ENCODE measurements at regions not wholly inside any gene's neighbourhood (a gene's known extent, or its start where the extent isn't known, plus 50 kb on each side); places are given as distances from the start of the nearest gene placed in this dataset.

DNA sequence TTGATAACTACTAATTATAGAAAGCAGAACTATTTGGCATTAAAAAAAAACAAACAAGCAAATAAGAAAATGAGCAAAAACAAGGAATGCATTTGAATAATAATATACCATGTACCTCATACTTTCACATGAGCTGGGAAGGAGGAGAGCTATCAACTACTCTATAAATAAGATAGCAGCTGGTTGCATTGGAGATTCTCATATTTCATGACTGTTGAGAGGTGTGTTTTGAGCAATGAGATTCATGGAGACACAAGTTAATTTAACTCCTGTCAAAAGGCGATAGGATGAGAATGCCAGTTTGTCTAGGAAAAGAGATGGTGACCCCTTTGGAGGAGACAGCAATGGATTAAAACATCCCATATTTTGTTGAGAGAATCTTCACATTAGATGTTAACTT is 348.8 kb upstream of the SPTLC3 start:
- DNase-seq (ENCODE audit: low spot score), result no peak

DNA sequence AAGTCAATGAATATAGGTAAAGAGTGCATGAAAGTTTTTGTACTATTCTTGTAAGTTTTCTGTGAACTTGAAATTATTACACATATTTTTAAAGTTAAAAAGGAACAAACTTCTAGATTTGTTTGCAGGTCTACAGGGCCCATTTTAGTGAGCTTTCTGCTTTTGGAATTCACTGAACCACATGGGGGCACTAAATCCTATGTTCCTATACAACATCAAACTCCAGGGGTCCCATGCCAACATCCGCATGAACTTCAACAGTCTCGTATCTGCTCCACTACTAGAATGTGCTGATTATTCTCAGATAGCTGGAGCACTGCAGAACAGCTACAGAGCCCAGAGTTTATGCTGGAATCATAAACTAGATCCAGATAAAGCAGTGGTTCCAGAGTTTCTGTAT is 347.9 kb upstream of the SPTLC3 start:
- DNase-seq (ENCODE audit: low spot score), result no peak

DNA sequence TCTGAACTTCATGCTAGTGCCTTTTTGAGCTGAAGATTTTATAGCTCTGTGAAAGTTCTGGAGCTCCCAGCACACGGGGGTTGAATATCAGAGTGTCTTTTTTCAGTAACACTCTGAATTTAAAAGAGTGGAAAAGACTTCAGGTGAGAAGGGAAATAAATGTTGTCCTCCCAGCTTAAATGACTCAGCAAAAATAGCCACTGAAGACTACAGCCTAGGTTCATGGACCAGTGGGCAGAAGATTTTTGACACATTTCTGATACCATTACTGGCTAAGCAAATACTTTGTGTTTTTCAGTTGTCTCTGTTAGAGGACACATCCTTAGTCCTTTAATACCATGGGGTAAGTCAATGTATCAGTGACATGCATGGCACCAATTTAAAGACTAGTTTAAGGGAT is 338.5 kb upstream of the SPTLC3 start:
- no peak for DNase-seq (ENCODE audit: low spot score)

GRCh38 chr20:12673352-12673751 is 335.4 kb upstream of the SPTLC3 start:
- DNase-seq (ENCODE audit: low spot score), result no peak

GRCh38 chr20:12677925-12678324 is 330.8 kb upstream of the SPTLC3 start:
- no peak for DNase-seq (ENCODE audit: low spot score)

DNA sequence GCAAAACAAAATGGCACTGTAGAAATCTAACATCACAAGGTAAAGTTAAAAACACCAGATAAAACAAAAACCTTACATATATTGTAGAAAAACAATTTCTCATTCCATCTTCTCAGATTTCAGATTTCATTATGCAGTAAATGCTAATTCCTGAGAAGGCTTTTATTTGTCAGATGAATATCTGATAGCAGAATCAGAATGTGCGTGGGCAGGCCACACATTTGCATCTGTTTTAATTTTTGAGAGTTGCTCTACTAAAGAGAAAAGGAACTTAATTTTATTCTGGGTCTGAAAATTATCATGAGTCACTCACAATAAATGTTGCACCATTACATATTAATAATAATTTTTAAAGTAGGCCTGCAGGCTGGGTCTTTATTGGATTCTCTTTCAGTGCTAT is 329.3 kb upstream of the SPTLC3 start:
- no peak for DNase-seq (ENCODE audit: low spot score)

GRCh38 chr20:12682613-12683012 is 326.2 kb upstream of the SPTLC3 start:
- no peak for DNase-seq (ENCODE audit: low spot score)

DNA sequence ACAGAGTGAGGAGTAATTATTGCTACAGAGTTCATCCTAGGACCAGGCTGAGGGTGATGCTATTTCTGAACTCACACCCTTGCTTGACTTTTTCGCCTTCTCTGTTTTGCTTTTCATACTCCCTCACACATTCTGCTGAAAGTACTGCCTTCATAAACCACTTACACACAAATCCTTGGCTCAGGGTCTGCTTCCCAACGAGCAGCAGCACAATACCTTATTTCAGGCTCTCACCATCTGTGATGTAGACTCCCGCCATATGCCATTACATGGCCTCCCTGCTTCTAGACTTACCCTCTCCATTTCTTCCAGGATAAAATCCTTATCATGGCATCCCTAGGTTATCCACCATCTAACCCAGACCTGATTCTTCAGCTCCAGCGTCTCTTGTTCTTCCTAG is 321.3 kb upstream of the SPTLC3 start:
- DNase-seq (ENCODE audit: low spot score), result no peak

GRCh38 chr20:12695937-12696336 is 312.8 kb upstream of the SPTLC3 start:
- no peak for DNase-seq (ENCODE audit: low spot score)

GRCh38 chr20:12698817-12699216 is 310.0 kb upstream of the SPTLC3 start:
- DNase-seq (ENCODE audit: low spot score), result no peak

DNA sequence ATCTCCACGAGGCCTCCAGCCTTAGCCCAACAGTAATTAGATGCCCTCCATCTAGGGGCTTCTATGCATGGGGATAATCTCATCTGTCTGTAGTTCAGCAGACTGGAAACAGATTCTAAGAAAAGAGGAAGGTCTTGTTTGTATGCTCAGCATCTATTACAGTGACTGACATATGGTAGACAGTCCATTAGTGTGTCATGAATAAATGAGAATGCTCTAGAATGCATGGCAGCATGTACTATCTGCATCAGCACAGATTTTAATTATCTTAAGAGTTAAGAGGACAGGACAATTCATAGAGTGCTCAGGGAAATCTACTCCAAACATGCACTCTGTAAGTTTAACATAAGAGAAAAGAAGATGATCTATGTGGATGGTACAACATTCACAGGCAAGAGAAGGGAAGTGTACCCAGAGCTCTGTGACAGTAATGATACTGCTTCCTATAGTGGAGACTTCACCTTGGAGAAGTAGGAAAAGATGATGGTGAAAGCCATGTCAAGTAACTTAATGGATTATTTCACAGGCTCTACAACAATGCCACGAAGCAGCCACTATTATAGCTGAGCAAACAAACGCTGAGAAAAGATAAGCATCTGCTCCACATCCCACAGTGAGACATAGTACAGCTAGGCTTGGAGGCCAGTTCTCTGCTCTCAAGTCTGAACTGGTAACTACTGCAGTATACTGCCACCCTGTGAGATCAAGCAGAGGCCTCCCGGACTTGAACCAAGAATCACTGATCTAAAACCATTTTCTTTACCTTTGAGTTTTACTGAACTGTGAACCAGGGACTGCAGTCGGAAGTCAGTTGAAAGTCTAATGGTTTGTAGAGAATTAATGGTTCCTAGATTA is 309.2 kb upstream of the SPTLC3 start:
- DNase-seq (ENCODE audit: low spot score), result no peak

DNA sequence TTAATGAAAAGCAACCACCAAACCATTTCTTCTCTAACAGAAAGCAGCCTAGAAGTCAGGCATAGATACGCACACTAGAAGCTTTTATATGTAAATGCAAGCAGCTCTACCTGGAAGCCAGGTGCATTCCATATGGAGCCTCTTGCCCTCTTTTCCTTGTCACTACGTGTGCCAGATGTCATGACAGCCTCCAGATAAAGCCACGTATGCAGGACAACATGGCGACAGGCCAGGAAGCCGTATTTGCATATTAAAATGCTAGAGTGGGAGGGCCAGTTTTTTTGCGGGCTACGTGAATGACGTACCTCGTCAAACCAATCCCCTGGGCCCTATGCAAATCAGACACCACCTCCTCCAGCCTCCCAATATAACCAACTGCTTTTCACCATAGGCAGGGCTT is 308.1 kb upstream of the SPTLC3 start:
- DNase-seq (ENCODE audit: low spot score), result no peak

DNA sequence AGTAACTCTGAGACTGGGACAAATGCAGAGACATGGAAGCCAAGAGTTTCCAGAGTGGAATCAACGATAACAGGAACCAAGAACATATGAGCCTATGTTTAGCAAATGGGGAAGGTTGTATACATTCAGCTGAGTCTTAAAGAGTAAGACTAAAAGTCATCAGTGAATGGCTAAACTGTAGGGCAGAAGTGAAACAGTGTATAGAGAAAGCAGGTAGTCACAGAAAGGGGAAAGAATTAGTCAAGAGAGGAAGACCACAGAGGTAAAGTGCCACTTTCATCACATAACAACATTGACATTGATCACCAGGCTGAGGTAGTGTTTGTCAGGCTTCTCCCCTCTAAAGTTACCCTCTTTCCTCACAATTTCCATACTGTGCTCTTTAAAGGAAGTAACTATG is 306.5 kb upstream of the SPTLC3 start:
- no peak for DNase-seq (ENCODE audit: low spot score)

DNA sequence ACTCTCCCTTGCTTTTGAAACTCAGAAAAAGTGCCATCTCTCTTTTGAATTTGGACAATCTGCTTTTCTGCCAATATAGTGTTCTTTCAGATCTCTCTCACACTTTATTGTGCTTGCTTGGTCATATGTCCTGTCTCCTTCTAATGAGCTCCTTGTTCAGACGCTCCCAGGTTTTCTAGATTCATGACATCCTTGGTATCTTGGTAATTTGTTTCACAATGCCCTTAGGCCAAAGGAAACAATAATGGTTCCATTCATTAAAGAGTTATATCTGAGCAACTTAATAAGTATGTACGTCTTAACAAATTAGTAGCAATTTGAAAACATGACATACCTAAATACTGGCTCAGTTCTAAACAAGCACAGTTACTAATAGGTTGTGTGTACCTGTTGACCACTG is 293.4 kb upstream of the SPTLC3 start:
- no peak for DNase-seq (ENCODE audit: low spot score)

DNA sequence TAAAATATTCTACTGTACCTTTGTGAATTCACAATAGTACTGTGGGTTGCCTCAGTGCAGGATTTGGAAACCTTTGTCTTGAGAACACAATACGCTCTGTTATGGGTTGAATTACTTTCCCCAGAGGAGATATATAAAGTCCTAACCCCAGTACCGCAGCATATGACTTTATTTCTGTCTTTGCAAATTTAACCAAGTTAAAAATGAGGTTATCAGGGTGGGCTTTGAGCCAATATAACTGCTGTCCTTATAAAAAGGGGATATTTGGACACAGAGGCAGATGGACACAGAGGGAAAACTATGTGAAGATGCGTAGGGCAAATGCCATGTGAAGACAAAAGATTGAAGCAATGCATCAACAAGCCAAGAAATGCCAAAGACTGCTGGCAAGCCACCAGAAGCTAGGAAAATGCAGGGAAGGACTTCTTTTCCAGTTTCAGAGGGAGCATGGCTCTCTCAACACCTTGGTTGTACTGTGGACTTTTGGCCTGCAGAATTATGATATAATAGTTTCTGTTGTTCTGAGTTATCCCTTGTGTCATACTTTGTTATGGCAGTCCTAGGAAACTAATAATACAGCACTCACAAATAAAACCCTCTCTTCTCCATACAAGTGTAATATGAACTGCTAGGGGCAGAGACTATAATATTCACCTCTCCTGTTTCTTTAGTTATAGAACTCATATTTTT is 292.6 kb upstream of the SPTLC3 start:
- no peak for DNase-seq (ENCODE audit: low spot score)

GRCh38 chr20:12717061-12717460 is 291.7 kb upstream of the SPTLC3 start:
- DNase-seq (ENCODE audit: low spot score), result no peak

DNA sequence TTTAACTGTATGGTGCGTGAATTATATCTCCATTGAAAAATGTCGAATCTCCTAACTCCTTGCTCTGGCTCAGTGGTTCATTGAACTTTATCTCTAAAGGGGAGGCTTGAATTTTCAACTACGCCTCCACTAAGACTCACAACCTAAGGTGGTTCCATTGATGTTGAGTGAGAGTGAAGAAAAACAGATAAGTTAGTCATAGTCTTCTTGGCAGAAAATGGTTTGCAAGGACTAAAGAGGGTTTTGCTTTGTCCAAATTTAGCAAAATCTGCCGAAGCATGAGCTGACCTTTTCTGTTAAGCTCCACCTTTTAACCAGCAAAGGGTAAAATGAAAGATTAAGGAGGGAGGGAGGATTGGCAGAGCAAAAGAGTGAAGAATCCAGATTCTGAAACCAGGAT is 290.2 kb upstream of the SPTLC3 start:
- no peak for DNase-seq (ENCODE audit: low spot score)

- no peak for DNase-seq (ENCODE audit: low spot score)
These were observed 287.1 kb upstream of the SPTLC3 start for GRCh38 chr20:12721636-12722035.

DNA sequence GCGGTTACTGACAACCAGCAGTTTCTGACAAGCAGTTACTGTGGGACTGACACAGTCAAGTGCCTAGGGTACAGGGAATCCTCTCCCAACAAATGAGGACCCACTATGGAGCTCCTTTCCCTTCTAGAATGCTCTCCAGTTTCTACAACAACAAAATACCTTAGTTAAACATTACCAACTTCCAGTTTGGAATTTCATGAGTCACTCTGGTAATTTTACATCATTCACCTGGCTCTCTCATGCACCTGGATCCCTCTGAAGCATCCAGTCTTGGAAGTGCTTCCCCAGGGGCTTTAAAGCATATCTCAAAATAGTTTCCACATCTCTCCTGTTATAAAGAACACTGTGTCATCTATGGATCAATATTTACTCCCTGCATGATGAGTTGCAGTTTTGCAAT is 286.7 kb upstream of the SPTLC3 start:
- no peak for DNase-seq (ENCODE audit: low spot score)

DNA sequence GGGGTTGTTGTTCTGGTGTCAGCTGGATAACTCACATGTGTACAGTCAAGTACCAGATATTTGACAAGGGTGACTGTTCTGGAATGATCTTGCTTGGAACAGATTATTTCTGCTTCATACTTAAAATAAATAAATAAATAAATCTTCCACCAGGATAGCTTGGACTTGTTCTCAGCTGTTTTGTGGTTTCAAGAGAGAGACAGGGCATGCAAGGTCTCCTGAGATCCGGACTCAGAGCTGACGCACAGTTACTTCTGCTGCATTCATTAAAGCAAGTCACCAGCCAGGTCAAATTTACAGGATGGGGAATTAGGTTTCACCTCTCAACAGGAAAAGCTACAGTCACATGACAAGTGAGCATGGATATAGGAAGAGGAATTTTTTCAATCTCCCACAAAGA is 285.0 kb upstream of the SPTLC3 start:
- DNase-seq (ENCODE audit: low spot score), result no peak

DNA sequence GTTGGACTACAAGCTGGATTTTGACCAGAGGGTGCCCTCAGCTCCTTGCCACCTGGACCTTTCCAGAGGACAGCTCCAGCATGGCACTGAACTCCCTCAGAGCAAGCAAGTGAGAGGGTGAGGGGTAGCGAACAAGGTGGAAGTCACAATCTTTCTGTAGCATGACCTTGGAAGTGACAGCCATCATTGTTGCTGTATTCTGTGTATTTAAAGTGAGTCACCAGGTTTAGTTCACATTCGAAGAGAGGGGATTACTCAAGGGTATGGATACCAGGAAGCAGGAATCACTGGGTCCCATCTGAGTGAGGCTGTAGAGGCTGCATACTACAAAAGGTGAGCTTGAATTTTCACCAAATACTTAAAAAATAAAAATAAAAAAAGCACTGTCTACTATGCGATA is 280.0 kb upstream of the SPTLC3 start:
- no peak for DNase-seq (ENCODE audit: low spot score)

DNA sequence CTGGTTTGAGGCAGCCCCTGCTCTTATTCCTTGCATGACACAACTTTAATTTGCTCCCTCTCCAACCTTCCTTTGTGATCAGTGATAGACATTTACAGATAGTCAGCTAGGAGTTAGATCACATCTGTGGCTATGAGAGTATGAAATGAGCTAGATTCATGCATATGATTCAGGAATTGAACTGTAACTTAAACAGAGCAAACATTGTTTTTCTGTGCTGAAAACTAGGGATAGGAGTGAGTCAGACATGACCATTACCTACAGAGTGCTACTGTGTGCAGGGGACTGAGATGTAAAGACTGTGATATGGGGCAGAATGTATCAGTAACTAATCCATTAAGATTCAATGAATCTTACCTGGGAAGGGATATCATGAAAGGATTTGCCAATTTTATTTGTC is 279.4 kb upstream of the SPTLC3 start:
- DNase-seq (ENCODE audit: low spot score), result no peak

- no peak for DNase-seq (ENCODE audit: low spot score)
These were observed 275.0 kb upstream of the SPTLC3 start for GRCh38 chr20:12733811-12734210.

DNA sequence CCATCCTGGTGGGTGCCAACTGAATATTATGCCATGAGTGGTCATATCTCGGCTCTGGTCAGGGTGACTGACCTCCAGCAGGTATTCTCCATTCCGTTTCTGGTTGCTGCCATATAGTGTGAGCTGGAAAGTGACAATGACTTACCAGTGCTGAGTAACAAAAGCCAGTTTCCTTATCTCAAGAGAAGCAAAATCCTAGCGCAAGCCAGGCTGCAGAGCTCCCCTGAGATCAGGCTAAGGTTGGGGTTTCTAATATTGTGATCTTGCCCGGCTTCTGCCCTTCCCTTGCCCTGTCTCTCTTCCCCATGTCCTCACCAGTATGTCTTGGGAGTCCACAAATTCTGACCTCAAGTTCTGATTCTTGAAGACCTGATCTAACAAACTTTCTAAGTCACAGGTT is 271.3 kb upstream of the SPTLC3 start:
- DNase-seq (ENCODE audit: low spot score), result no peak

All from LoVo (cell line).